Brain microvascular endothelial cell (primary cell): ENCODE measurements at regions not wholly inside any gene's neighbourhood (a gene's known extent, or its start where the extent isn't known, plus 50 kb on each side); places are given as distances from the start of the nearest gene placed in this dataset.

ENCODE experiments used
- DNase-seq: peaks from one replicate; pipeline ENCODE4 v3.0.0-alpha.2; 2020
- H3K27ac ChIP-seq: fragments of 250-450 bp; sonication (Bioruptor Pico); 2 replicates; pipeline ENCODE4 v1.5.1; 2020; ENCODE audit warnings: mild to moderate bottlenecking, moderate library complexity
- H3K27me3 ChIP-seq: fragments of 250-450 bp; sonication (Bioruptor Pico); replicated peaks from 2 replicates; pipeline ENCODE4 v1.5.1; 2020; ENCODE audit warnings: mild to moderate bottlenecking
- H3K36me3 ChIP-seq: fragments of 250-450 bp; sonication (Bioruptor Pico); replicated peaks from 2 replicates; pipeline ENCODE4 v1.5.1; 2020; ENCODE audit warnings: mild to moderate bottlenecking
- H3K4me3 ChIP-seq: 2 replicates; pipeline ENCODE4 v1.5.1; 2011; ENCODE audit warnings: low read depth, mild to moderate bottlenecking, control low read depth, low read length, moderate library complexity
- in situ Hi-C: cut with HindIII; loops from 2 replicates; pipeline ENCODE4 v1.10.0; 2017; ENCODE audit warnings: low sequenced_read_pairs, low pct_ligation_motif_present
- TF ChIP-seq, protein P1 (sequence below): IDR thresholded peaks from 2 replicates; pipeline ENCODE4 v1.5.1; 2011; ENCODE audit warnings: low read depth, mild to moderate bottlenecking, moderate library complexity, low read length, control low read depth, inconsistent platforms; ENCODE audit errors: missing control alignments

DNA sequence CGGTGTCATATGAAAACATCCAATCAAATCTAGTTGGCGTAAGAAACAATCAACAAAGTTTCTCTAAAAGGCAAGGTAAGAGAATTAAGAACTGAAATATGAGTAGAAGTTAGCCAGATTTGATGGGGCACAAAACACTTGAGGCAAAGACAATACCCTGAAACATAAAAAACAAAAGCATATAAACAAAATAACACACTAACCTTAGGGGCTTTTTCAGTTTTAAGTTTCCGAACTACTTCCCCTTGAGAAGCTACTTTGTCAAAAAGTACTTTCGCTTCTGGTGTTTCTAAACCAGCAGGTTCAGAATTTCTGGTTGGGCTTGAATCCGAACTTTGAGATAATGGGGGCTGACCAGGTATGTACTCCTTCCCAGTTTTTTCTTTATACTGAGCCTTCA, 57.9 kb downstream of the EPRS1 start:
- in situ Hi-C loops = no loop called here
- TF ChIP-seq, protein P1, sequence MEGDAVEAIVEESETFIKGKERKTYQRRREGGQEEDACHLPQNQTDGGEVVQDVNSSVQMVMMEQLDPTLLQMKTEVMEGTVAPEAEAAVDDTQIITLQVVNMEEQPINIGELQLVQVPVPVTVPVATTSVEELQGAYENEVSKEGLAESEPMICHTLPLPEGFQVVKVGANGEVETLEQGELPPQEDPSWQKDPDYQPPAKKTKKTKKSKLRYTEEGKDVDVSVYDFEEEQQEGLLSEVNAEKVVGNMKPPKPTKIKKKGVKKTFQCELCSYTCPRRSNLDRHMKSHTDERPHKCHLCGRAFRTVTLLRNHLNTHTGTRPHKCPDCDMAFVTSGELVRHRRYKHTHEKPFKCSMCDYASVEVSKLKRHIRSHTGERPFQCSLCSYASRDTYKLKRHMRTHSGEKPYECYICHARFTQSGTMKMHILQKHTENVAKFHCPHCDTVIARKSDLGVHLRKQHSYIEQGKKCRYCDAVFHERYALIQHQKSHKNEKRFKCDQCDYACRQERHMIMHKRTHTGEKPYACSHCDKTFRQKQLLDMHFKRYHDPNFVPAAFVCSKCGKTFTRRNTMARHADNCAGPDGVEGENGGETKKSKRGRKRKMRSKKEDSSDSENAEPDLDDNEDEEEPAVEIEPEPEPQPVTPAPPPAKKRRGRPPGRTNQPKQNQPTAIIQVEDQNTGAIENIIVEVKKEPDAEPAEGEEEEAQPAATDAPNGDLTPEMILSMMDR = no peak
- Histone ChIP-seq H3K36me3 (peaks cover 25% of the 10 kb centered on the region), H3K27ac (no peak overlapping the region), H3K27me3 (no peaks in the 10 kb centered on the region), H3K4me3 (no peak overlapping the region)
- DNase-seq = no peak

DNA sequence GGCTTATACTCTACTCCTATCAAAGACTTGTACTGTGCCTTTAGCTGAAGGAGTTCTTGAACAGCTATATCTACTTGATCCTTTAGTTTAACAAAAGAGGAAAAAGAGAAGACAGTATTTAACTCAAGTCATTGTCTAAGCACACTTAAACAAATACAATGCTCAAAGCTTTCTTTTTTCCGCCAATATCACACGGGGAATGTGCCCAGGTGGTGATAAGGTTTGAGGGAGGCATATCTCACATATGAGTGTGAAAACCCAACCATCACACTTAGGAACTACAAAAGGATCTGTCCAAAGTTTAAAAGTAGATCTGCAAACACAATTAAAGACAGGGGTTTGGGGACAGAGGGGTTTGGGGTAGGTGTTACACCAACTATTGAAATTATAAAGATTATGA, 59.0 kb upstream of the SLC30A10 start:
- TF ChIP-seq, protein P1 = no peak
- H3K36me3 ChIP-seq = peaks cover 34% of the 10 kb centered on the region
- in situ Hi-C loops = no loop called here
- no peak overlapping the region for H3K4me3 ChIP-seq
- H3K27me3 ChIP-seq = no peaks in the 10 kb centered on the region
- no peak overlapping the region for H3K27ac ChIP-seq
- no peak for DNase-seq

DNA sequence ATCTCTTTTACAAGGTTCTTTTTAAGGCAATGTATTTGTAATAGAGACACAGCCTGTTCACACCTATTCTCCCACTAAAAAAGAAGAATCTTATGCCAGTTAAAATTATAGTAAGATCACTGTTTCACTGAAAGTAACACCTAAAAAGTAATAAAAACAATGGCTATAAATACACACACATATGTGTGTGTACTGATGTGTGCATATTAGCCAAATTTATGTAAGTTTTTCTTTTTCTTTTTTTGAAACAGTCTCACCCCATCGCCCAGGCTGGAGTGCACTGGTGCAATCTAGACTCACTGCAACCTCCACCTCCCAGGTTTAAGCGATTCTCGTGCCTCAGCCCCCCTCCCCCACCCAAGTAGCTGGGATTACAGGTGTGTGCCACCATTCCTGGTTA, 56.8 kb upstream of the SLC30A10 start:
- H3K36me3 ChIP-seq = peaks cover 40% of the 10 kb centered on the region
- in situ Hi-C loops = no loop called here
- H3K4me3 ChIP-seq = no peak overlapping the region
- DNase-seq = no peak
- TF ChIP-seq, protein P1 = no peak
- no peak overlapping the region for H3K27ac ChIP-seq
- H3K27me3 ChIP-seq = no peaks in the 10 kb centered on the region
